GM19395 (cell line): ENCODE measurements at regions not wholly inside any gene's neighbourhood (a gene's known extent, or its start where the extent isn't known, plus 50 kb on each side); places are given as distances from the start of the nearest gene placed in this dataset.

ENCODE experiments used
- ATAC-seq: cut with Tn5 transposase; IDR thresholded peaks from one replicate; pipeline ENCODE4 v1.9.1; 2021; ENCODE audit warnings: mild to moderate bottlenecking, moderate library complexity; ENCODE audit not compliant: unreplicated experiment

DNA sequence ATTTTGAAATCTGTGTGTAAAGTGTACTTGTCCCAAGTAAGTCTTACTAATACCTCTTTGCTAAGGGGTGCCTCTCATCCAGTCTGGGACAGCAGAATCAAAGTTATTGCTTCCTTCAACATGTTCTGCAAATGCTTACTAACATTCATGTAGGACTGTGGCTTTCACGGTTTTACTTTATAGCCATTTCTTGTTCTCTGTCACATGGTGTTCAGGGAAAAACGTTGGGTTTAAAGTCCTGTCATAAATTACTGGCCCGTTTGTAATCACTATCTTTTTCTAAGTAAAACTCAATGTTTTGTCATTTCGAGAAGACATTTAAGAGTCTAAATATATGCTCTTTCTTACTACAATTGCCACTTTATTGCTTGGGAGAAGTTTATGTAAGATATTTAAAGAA, 321.1 kb downstream of the STIM2 start:
- no peak for ATAC-seq

DNA sequence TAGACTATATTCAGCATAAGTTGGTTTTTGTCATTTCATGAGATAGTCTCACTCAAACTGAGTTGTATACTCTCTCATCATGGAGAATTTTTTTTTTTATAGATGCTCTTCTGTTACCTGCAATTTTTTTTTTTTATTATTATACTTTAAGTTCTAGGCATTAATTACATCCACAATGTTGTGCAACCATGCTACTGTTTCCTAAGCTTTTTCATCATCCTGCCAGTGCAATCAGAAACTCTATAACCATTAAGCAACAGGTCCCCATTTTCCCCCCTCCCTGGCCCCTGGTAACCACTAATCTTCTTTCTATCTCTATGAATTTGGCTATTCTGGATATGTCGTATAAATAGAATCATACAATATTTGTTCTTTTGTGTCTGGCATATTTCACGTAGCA, 321.6 kb downstream of the STIM2 start:
- ATAC-seq = no peak

DNA sequence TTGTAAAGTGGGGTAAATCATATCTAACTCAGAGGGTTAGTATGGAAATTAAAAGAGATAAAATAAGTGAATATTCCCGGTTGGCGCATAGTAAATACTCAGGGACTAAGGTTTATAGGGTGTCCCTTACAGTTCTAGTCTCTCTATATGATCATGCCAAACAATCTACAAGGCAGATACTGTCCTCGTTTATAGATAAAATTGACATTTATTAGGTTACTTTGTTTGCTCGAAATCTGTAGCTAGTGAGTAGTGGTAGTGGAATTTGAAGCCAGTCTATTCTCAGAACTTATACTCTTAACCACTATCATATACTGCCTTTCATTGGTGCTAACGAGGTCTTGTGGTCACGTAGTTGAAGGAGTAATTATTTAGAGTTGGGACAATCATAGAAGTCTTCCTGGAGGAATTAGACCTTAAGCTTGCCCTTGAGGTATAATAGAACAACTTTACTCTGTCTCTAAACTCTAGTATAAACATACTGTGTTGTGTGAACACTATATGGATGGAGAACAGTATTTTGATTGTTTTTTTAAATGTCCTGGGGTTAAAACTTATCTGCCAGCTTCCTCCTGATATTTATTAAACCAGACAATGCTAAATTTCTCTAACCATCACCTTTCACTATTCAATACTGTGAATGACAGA, 324.0 kb downstream of the STIM2 start:
- no peak for ATAC-seq

DNA sequence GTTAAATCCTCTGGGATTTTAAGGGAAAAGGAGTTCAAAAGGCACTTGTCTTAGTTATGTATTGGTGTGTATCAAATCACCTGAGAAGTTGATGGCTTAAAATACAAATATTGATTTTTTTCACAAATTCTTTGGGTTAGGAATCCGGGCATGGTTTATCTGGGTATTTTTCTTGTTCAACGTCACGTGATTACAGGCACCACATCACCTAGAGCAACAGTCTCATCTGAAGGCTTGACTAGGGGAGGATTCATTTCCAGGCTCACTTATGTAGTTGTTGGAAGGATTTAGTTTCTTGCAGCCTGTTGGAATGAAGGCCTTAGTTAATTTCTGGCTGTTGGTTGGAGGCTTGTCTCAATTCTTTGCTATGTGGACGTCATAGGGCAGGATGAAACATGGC, 326.1 kb downstream of the STIM2 start:
- no peak for ATAC-seq

DNA sequence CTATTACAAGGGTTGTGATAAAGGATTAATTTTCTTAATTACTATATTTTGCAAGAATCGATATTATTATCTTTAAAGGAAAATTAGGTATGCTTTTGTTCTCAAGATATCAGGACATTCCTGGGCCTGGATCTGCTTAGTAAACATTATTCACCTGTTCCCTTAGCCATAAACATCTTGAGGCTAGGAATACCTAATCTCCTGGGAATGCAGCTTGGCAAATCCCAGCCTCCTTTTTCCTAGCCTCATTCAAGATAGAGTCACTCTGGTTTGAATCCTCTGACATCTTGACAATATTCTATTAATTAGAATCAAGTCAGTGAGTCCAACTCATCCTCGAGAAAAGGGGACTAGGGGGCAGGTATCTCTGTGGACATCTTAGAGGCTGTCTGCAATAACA, 327.1 kb downstream of the STIM2 start:
- ATAC-seq = no peak

DNA sequence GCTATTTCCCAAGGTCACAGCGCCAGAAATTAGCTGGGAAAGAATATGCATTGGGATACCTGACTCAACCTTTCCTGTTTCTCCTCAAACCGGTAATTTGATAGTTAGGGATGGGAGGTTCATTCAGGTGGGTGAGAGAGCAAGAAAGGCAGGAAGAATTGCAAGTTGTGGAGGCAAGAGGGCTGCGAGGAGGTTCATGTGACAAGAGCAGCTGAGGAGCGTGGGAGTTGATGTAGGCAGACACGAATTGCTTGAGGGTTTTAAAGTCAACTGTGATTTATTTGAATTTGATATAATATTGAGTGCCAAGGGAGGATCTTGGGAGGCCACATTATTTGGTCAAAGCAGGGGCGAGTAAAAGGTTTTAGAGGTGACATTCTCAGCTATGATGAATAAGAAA, 329.0 kb downstream of the STIM2 start:
- no peak for ATAC-seq

DNA sequence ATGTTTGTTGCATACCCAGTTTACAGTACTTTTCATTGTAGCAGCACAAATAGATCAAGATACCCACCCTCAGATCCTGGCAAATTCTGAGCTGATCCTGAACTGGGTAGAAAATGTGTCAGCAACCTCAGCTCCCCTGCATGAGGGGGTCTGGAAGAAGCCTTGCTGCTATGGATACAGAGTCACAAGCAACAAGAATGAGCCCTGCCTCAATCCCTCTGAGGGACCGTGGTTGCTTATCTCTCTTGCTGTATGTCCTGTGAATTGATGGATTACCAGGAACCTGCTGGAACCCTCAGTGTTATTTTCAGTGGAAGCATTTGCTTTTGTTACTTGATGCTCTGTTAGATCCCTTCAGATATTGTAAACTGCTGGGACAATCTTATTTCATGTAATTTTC, 331.0 kb downstream of the STIM2 start:
- no peak for ATAC-seq

DNA sequence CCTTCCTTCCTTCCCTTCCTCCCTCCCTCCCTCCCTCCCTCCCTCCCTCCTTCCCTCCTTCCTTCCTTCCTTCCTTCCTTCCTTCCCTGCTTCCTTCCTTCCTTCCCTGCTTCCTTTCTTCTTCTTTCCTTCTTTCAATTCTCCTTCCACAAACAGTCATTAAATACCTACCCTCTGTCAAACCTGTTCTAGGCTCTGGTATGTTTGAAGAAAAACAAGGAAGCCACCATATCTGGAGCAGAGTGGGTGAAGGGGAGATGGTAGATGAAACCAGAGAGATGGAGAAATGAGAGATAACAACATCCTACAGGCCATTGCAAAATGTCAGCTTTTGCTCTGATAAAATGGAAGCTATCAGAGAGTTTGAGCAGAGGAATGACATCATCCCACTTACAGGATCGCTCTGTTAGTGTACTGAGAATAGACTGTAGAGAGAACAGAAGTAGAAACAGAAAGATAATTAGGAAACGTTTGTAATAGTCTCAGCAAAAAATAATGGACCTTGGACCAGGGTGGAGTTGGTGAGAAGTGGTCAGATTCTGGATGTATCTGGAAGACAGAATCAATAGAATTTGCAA, 334.0 kb downstream of the STIM2 start:
- ATAC-seq = no peak

DNA sequence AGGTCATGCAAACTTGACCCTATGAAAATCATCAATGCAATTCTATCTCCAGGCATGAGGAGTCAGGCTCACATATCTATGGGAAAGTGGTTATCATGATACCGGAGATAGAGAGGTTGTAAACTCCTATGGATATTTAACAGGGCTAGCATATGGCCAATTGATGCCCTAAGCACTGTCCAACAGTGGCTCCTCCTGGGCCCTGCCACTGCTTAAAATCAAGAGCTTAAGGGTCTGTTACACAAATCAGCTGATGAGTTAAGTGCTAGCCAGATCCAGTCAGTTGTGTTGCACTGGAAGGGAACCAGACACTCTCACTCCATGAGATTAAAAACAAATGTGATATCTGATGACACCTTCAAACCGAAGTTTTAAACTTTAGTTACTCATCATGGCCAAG, 337.6 kb downstream of the STIM2 start:
- ATAC-seq = no peak

DNA sequence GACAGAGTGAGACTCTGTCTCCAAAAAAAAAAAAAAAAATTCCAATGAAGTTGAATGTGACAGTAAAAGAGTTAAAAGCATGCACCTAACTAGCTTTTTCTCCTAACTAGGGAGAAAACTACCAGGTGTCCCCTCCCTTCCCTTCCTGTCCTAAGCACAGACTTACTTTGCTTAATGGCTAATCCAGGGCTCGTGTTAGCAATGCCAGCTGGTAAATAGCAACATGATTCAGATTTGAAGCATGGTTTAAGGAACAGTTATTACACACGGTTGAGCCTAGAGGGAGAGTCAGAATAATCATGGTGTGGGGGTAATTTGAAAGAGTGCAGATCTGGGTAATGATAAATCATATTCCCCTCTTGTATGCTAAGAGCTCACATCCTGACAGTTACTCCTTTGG, 338.3 kb downstream of the STIM2 start:
- ATAC-seq = no peak

DNA sequence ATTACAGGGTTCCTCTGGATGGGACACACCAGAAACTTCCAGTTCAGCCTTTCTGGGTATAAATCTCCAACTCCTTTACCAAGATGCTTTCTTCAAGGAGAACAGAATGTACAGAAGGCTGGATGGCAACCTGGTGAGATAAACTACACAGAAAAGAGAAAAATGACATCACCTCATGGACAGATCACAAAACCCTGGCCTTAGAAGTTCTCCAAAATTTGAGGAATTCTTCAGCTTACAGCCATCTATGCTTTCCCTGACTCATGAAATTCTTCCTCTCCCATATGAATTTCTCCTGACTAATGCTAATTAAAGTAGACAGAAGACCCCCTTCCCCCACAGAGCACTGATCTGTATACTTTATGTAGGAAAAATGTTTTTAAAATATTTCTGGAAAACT, 345.4 kb downstream of the STIM2 start:
- no peak for ATAC-seq

DNA sequence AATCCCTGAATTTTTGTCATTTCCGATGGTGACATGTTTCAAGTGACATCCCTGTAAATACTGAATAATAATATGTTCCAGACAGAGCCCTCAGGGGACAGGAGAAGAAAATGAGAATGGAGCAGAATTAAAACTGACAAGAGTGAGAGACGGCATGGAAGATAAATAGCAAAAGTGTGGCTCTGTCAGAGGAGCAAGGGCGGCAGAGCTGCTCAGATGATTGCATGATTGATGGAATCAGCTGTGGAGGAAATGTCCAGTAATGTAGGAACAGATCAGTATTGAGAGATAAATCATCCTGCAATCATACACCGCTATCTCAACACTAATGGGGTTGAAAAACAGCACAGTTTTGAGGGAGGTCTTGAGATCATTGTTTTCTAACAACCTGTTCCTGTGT, 350.3 kb downstream of the STIM2 start:
- no peak for ATAC-seq

DNA sequence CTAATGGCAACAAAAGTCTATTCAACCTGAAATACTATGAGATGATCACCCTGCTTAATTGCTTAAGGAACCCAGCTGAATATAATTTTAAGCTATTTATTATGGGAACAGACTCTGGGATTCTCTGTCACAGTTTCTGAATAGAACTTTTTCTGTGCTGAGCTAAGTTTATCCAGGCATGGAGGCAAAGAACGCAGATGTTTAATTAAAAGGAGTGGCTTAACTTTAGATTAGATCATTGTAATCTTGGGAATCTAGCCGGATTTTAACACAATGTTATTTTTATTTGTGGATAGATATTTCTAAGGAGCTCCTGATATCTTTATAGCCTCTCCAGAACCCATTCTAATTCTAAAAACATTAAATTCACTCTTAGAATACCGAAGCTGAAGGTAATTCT, 353.4 kb downstream of the STIM2 start:
- no peak for ATAC-seq

DNA sequence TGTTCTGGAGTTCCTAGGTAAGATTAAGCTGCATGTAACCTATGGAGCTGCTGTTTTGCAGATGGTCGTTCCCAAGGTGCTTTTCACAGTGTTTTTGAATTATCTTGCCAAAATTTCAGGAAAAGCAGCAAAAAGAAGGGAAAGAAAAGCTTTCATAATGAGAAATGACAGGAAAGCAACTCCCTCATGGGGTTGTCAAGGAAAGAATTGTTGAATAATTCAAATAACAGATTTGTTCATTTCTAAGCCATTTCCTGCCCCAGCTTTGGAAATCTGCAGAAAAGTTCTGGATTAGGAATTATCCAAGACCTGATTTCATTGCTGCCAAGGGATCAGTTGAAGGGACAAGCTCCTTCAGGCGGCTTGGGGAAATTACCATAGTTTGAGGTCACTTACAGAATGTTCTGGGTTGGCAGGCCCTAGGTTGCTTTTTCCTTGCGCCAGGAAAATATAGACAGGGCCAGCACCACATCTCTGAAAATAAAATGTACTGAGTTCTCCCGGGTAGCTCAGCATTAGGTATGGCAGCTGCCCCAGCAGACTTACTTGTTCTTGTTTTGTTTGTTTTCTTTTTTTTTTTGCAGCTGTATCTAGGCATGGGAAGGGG, 354.7 kb downstream of the STIM2 start:
- ATAC-seq = no peak

DNA sequence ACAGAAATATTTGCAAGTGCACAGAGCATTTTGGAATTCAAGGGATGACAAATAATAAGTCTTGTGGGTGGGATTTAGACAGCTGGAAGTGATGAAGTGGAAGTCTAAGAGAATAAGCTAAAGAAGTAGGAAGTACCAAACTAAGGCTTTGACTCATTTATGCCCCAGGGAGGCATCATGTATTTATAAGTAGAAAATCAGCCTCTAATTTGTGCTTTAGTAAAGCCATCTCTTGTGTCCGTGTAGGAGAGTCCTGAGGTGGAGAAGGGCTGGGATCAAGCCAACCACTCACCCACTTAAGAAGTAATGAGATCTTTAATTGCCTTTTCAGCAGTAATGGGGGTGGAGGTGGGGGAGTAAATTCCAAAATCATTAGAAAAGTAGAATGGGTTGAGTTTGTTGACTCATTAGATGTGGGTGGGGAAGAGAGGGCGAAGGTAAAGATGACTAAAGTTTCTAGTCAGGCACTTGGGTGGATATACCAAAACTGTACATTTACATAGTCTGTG, 356.7 kb downstream of the STIM2 start:
- ATAC-seq = no peak

DNA sequence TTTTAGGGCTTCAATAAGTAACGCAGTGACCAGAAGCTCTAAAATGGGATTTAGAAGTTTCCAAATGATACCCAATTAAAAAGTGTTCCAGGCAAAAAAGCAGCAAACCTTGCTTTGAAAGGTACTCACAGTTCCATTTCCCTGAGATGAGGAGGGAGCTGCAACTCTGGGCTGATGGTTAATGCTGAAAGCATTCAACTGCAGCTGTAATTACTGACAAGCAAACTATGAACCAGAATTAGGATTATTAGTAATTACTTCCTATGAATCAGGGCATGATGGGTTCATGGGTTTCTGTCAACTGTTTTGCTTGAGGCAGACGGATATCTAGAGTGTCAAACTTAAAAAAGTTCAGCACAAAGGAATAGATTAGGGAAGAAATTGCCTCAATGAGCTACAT, 357.4 kb downstream of the STIM2 start:
- no peak for ATAC-seq

DNA sequence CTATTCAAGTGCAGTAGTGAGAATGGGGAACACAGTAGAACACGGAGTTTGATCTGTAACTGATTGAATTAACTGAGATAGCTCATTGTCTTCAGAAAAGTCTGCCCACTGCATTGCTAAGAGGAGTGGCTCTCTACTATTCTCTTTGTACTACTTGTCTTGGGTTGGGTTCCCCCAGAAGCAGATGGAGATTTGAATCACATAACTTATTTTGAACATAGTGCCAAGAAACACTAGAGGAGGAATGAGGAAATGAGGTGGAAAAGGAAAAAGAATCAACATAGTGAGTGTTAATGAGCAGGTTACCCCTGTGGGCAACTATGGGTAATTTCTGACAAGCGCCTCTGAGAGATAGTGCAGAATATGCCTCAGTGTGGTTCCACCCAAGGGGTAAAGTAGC, 362.7 kb downstream of the STIM2 start:
- no peak for ATAC-seq

DNA sequence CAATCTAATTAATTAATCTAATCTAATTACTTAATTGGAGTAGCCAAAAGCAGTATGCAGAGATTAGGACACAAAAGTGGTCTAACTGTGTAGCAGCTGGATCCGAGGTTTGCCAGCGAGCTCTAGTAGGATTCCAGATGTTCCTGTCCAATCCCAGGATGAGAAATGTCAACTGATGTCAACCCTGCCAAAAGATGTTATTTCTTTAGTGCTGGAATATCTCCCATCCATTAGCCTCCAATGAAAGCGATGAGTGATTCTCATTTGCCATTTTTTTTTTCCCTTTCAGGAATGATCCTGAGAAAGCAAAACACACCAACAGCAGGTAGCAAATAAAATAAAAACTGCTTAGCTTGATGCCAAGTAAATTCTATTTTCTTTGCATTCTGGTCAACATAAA, 372.9 kb downstream of the STIM2 start:
- ATAC-seq = no peak

DNA sequence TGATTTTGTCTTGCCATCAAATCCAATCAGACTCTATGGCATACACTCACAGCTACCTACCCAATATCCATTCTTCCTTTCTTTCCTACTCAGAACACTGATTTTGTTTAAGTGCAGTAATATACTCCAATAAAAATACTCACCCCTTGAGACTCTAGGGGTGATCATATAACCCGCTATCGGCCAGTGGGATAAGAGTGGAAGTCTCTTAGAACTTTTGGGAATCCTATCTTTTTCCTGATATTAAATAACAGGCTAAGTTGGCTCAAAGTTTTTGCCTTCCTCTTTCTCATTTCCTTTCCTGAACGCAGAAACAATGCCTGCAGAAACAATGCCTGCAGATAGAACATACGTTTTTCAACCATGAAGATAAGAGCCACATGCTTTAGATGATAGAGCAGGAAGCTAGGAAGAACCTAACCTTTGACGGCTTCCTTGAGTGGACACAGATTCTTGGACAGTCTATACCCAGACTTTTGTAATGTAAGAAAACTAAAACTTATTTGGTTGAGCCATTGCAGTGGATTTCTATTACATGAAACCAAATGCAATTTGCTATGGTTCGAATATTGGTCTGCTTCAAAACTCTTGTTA, 373.8 kb downstream of the STIM2 start:
- no peak for ATAC-seq

DNA sequence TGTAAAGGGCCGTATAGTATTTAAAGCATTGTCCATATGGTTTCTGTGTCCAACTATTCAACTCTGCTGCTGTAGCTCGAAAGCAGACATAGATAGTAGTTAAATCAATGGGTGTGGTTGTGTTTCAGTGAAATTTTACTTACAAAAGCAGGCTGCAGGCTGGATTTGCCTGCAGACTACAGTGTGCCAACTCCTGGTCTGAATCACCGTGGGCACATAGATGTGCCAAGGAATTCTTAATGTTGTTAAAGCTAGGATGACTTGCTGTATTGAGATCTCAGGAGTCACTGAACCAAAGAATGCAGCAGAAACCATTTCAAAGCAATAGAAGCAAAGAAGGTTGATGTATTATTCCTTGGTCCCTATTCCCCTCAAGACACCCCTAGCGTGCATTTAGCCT, 379.0 kb downstream of the STIM2 start:
- no peak for ATAC-seq

DNA sequence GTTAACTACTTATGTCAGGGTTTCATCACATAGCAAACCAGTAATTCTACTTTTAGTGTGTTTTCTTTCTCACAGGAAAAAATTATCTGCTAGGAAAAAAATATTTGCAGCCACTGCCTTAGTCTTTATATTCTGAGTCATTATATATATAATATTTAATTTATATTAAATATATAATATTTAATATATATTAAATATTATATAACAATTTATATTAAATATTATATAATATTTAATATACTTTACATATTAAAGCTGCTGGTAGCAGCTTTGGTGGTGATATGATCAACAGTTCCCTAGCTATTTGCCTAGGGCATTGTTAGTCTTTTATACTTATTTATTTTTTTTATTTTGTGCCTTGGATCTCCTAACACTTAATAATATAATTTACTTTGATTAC, 381.6 kb downstream of the STIM2 start:
- ATAC-seq = no peak

DNA sequence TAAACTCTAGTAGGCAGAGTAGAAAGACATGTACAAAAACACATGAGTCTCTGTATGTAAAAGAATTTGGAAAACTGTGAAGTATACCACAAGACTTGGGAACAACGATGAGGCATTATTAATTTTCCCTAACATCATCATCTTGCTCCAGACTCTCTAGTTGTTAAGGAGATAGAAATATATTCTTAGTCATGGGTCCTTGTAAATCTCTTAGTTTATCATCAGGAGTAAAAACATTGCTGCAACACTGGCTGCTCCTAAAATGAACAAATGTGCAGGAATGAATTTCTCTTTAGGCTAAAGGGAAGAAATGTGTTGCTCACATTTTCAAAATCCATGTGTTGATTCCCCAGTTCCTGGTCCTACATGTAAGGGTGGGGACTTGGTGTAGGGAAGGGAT, 384.6 kb downstream of the STIM2 start:
- no peak for ATAC-seq
